HL-60/S4 (cell line): ENCODE measurements at regions not wholly inside any gene's neighbourhood (a gene's known extent, or its start where the extent isn't known, plus 50 kb on each side); places are given as distances from the start of the nearest gene placed in this dataset.
"Not testable (repeated sequence)": the region's sequence is repeated elsewhere in the genome, so short reads cannot be mapped to it uniquely, and the experiment has no call there.

Experiments used
- in situ Hi-C: fragments of 300-500 bp; cut with MboI; formaldehyde crosslinking; loops from 2 replicates; pipeline ENCODE4 v1.14.3; 2022; ENCODE audit warnings: low sequenced_read_pairs

- in situ Hi-C loops, result no loop called here
These were observed 265.6 kb upstream of the SFSWAP start for GRCh38 chr12:131445184-131445774.

DNA sequence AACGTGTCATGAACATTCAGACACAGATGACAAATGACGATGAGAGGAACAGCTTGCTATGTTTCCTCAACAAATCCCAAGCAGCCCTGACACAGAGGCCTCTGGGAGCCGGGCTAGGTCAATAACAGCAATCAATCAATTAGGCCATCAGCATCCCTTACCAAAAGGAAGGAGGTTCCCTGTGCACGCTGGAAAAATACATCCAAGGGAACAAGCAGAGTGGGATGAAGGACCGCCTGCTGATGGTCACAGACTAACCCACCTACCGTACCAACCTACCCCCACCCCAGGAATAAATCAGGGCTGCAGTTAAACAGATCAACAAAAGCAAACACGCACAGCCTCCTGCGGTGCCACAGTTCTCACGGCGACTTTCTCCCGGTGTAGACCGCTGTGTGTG, 265.1 kb upstream of the SFSWAP start:
- in situ Hi-C loops, result no loop called here

- in situ Hi-C loops, result not testable (repeated sequence)
These were observed 263.3 kb upstream of the SFSWAP start for GRCh38 chr12:131447636-131448035.

GRCh38 chr12:131448254-131448795, 262.6 kb upstream of the SFSWAP start:
- in situ Hi-C loops, result no loop called here

GRCh38 chr12:131449027-131449426, 261.9 kb upstream of the SFSWAP start:
- in situ Hi-C loops, result no loop called here

DNA sequence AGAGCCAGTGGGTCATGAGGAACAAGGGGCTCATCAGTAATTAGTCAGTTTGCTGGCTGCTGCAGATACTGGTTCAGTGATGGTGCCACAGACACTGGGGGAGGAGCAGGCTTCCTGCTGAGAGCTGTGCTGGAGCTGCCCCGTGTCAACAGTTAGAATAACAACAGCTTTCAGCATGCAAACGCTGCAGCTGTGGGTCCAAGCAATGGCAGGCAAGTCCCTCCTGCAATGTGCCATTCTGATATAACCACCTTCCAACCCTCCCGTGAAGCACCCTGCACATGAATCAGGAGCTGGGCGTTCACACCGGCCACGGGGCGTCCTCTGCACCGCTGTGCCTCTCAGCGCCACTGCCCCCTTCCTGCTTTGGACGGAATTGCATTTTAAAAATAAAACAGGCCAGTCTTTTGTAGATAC, 258.4 kb upstream of the SFSWAP start:
- in situ Hi-C loops, result no loop called here

- in situ Hi-C loops, result no loop called here
These were observed 256.3 kb upstream of the SFSWAP start for GRCh38 chr12:131454418-131455217.

GRCh38 chr12:131455218-131455506, 255.7 kb upstream of the SFSWAP start:
- in situ Hi-C loops, result no loop called here

DNA sequence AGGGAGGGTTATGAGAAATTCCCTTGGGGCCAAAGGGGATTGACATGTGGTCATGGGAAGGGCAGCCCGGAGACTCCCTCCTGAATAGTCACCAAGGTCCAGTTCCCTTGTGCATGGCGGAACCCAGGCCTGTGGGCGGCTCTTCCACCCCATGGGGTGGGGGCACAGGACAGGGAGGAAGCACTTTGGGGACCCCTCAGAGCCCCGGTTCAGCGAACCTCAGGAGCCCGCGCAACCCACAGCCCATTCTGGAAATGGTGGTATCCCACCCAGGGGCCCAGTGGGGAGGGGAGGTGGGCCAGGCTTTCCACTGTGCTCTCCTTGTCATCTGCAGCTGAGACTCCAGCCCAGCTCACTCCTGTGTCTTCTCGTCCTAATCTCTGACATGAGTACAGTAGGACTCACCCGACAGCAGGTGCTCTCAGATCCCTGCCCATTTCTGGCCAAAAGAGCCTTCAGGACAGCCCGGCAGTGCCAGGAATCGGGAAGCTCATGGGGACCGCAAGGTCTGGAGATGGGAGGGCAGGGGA, 255.2 kb upstream of the SFSWAP start:
- in situ Hi-C loops, result no loop called here

- in situ Hi-C loops, result no loop called here
These were observed 254.4 kb upstream of the SFSWAP start for GRCh38 chr12:131456301-131457027.

GRCh38 chr12:131457028-131457310, 253.9 kb upstream of the SFSWAP start:
- in situ Hi-C loops, result no loop called here

GRCh38 chr12:131457331-131458047, 253.4 kb upstream of the SFSWAP start:
- in situ Hi-C loops, result no loop called here

GRCh38 chr12:131458048-131458374, 252.9 kb upstream of the SFSWAP start:
- in situ Hi-C loops, result no loop called here

GRCh38 chr12:131458931-131459772, 251.7 kb upstream of the SFSWAP start:
- in situ Hi-C loops, result no loop called here

DNA sequence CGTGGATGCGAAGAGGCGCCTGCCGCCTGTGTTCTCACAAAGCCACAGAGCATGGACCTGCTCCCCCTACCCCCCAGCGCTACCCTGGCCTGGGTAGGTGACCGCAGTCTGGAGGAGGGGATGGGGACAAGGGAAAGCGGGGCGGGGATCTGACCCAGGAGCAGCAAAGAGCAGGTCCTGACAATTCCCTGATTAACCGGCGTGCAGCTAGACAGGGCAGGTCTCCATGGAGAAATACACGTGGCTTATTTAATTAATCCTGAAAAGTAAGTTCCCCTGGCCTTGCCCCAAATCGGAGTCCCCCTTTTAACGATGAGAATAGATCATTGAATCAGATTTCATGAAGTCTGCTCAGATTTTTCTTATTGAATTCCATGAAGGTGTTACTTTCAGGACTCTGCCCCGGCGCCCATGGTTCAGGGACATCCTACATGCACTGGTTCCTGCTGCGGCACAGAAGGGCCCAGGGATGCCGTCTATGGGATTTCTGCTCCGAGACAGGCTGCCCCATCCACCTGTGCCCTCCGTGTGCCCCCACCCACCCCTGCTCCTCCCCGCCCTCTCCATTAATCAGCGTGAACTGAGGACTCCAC, 251.0 kb upstream of the SFSWAP start:
- in situ Hi-C loops, result no loop called here

DNA sequence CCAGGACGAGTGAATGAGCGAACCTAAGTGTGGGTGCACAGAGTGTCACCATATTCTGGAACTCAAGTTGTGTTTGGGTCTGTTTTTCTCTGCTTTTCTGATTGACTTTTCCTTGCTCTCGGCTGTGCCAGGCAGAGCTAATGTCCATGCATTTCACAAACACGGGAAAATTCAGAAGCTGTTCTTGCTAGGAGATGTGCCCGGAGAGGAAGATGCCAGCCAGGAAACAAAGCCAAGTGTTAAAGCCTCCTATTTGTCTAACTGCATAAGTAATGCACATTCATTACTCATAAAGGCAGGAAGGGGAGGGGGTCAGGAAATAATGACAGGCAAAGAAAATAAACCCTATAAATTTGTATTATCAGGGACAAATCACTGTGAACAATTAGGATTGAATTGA, 250.4 kb upstream of the SFSWAP start:
- in situ Hi-C loops, result no loop called here

GRCh38 chr12:131461096-131461495, 249.8 kb upstream of the SFSWAP start:
- in situ Hi-C loops, result no loop called here

DNA sequence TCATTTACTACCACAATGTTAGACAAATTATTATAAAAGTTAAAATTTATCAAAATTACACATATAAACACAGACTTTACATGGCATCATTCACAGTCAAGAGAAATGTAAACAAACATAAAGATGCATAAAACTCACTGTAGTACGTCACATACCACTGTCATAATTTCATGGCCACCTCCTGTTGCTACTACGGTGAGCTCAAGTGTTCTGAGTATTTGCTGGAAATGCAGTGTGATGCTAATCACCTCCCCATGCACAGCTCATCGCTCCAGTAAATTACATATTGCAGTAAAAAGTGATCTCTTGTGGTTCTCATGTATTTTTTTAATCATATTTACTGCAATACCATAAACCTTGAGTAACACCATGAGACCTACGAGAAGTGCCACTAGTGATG, 247.7 kb upstream of the SFSWAP start:
- in situ Hi-C loops, result no loop called here

GRCh38 chr12:131464081-131464480, 246.8 kb upstream of the SFSWAP start:
- in situ Hi-C loops, result no loop called here

GRCh38 chr12:131466306-131466705, 244.6 kb upstream of the SFSWAP start:
- in situ Hi-C loops, result no loop called here
